HCT116 (cell line): ENCODE measurements at regions not wholly inside any gene's neighbourhood (a gene's known extent, or its start where the extent isn't known, plus 50 kb on each side); places are given as distances from the start of the nearest gene placed in this dataset.
"Not testable (repeated sequence)": the region's sequence is repeated elsewhere in the genome, so short reads cannot be mapped to it uniquely, and the experiment has no call there.

Source experiments
- ATAC-seq: fragments of 200-7000 bp; cut with Tn5 transposase; 2 replicates; pipeline ENCODE4 v1.9.1; 2020; ENCODE audit warnings: mild to moderate bottlenecking, moderate library complexity
- BruUV-seq: library from RNA; stranded (reverse); fragments of 400-500 nt; replicated peaks from 2 replicates; lab custom pipeline; 2021; lab: Mats Ljungman, UMichigan
- CTCF ChIA-PET: fragments of 300-600 bp; sonication (Branson Sonifier 250); formaldehyde crosslinking; loops from one replicate; lab custom pipeline; 2021; ENCODE audit warnings: antibody characterized with exemption; lab: Charles Lee
- POLR2A ChIA-PET: fragments of 300-600, 350-600 bp; sonication (Branson Sonifier 250); formaldehyde crosslinking; loops from one replicate; lab custom pipeline; 2021; ENCODE audit warnings: antibody characterized with exemption; lab: Charles Lee
- RAD21 ChIA-PET, 2 experiments: fragments of 300-600 bp; sonication (Branson Sonifier 250); formaldehyde crosslinking; loops; one replicate each; lab custom pipeline; 2023; ENCODE audit warnings: low total read pairs in 2 of 2; ENCODE audit not compliant: uncharacterized antibody in 2 of 2, unreplicated experiment in 2 of 2, low non-redundant PET in 1 of 2; lab: Charles Lee
- DNase-seq: peaks from one replicate; pipeline ENCODE4 v3.0.0-alpha.2; 2010; ENCODE audit warnings: low read depth, low spot score
- H2AFZ ChIP-seq: fragments of 200-600 bp; shearing (Covaris generic), sonication (generic); 2 replicates; pipeline ENCODE4 v1.6.1; 2017; ENCODE audit warnings: low read depth, mixed run types, mixed read lengths, antibody characterized with exemption, low read length; ENCODE audit not compliant: poor library complexity, severe bottlenecking
- H3K27ac ChIP-seq: 2 replicates; pipeline ENCODE4 v1.5.1; 2012; ENCODE audit warnings: low read depth, low read length
- H3K27me3 ChIP-seq: fragments of 200-600 bp; sonication (generic); 2 replicates; pipeline ENCODE4 v1.6.1; 2016; ENCODE audit warnings: mixed run types, low read length, mixed read lengths; ENCODE audit not compliant: insufficient read depth
- H3K36me3 ChIP-seq, 2 experiments: fragments of 200-500 bp in 1 of 2; fragments of 200-600 bp in 1 of 2; sonication (Bioruptor generic) in 1 of 2; sonication (generic) in 1 of 2; 2 replicates each; pipeline versions ENCODE4 v1.5.1 to v1.6.1; 2014 to 2016; ENCODE audit warnings: low read length in 2 of 2, inconsistent platforms in 1 of 2, mixed read lengths in 1 of 2, mixed run types in 1 of 2; ENCODE audit not compliant: insufficient read depth in 2 of 2, control insufficient read depth in 1 of 2
- H3K4me1 ChIP-seq, 2 experiments: fragments of 200-600 bp in 1 of 2; sonication (generic) in 1 of 2; 2 replicates each; pipeline versions ENCODE4 v1.5.1 to v1.6.1; 2012 to 2017; ENCODE audit warnings: low read length in 2 of 2, inconsistent platforms in 1 of 2, mild to moderate bottlenecking in 1 of 2, mixed read lengths in 1 of 2, mixed run types in 1 of 2, moderate library complexity in 1 of 2; ENCODE audit not compliant: insufficient read depth in 2 of 2, control insufficient read depth in 1 of 2
- H3K4me2 ChIP-seq: fragments of 200-600 bp; sonication (generic); 2 replicates; pipeline ENCODE4 v1.6.1; 2017; ENCODE audit warnings: mixed run types, low read length, mixed read lengths
- H3K4me3 ChIP-seq, 2 experiments: fragments of 200-600 bp in 1 of 2; sonication (generic) in 1 of 2; replicated peaks in 1 of 2; 2 replicates each; pipeline ENCODE4 v1.5.1; 2011 to 2016; ENCODE audit warnings: low read length in 2 of 2, control low read depth in 1 of 2, low read depth in 1 of 2, mild to moderate bottlenecking in 1 of 2, mixed read lengths in 1 of 2, mixed run types in 1 of 2
- H3K79me2 ChIP-seq: fragments of 200-600 bp; sonication (generic); 2 replicates; pipeline ENCODE4 v1.6.1; 2017; ENCODE audit warnings: mild to moderate bottlenecking, mixed run types, low read length, moderate library complexity, mixed read lengths; ENCODE audit not compliant: insufficient read depth
- H3K9ac ChIP-seq: fragments of 200-600 bp; sonication (generic); 2 replicates; pipeline ENCODE4 v1.6.1; 2016; ENCODE audit warnings: low read length, mixed read lengths
- H3K9me2 ChIP-seq: fragments of 200-600 bp; sonication (generic), shearing (Covaris generic); 2 replicates; pipeline ENCODE4 v1.6.1; 2017; ENCODE audit warnings: mixed run types, mild to moderate bottlenecking, moderate library complexity; ENCODE audit not compliant: insufficient read depth
- H3K9me3 ChIP-seq, 2 experiments: fragments of 200-500 bp in 1 of 2; fragments of 200-600 bp in 1 of 2; sonication (Bioruptor generic) in 1 of 2; sonication (generic) in 1 of 2; 2 replicates each; pipeline ENCODE4 v1.6.1; 2014 to 2017; ENCODE audit warnings: low read length in 2 of 2, mixed read lengths in 2 of 2, inconsistent platforms in 1 of 2, low read depth in 1 of 2, mild to moderate bottlenecking in 1 of 2, mixed run types in 1 of 2, moderate library complexity in 1 of 2; ENCODE audit not compliant: control insufficient read depth in 1 of 2, insufficient read depth in 1 of 2
- H4K20me1 ChIP-seq: fragments of 200-600 bp; sonication (generic), shearing (Covaris generic); 2 replicates; pipeline ENCODE4 v1.6.1; 2017; ENCODE audit warnings: mixed run types, mild to moderate bottlenecking, moderate library complexity; ENCODE audit not compliant: insufficient read depth
- CEBPB ChIP-seq: IDR thresholded peaks from 2 replicates; pipeline ENCODE4 v1.6.1; 2012; ENCODE audit warnings: low read depth
- SP1 ChIP-seq: IDR thresholded peaks from 2 replicates; pipeline ENCODE4 v1.6.1; 2012; ENCODE audit warnings: low read depth
- intact Hi-C: fragments of 100-400 bp; cut with micrococcal nuclease; formaldehyde crosslinking; loops from 2 replicates; pipeline ENCODE4 v1.10.0; 2022

DNA sequence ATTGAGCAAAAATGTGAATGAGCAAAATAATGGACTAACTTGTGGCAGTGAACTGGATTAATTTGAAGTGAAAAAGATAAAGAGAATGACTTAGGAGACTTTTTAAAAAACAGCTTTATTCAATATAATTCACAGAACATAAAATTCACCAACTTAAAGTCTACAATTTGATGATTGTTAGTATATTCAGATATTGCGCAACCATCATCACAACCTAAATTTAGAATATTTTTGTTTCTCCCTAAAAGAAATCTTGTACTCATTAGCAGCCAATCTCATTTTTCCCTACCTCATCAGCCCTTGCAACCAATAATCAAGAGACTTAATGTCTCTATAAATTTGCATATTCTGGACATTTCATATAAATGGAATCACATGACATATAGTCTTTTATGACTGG, 496.5 kb downstream of the IGSF11 start:
- ChIA-PET RAD21 (no interaction called here), CTCF (no interaction called here), POLR2A (no interaction called here)
- Histone ChIP-seq H3K27ac (no peak overlapping the region), H3K4me3 (no peak overlapping the region), H3K9me2 (no peaks in the 10 kb centered on the region), H3K27me3 (no peaks in the 10 kb centered on the region), H3K9me3 (no peaks in the 10 kb centered on the region), H3K4me2 (no peak overlapping the region), H2AFZ (no peak overlapping the region), H3K9ac (no peak overlapping the region), H3K4me1 (peaks cover 0 to 18% of the 10 kb centered on the region in 2 experiments; a peak in 2 of 4 replicates), H3K79me2 (no peaks in the 10 kb centered on the region), H4K20me1 (no peaks in the 10 kb centered on the region), H3K36me3 (no peaks in the 10 kb centered on the region)
- ATAC-seq (no peak), DNase-seq (no peak)
- intact Hi-C loops = no loop called here
- BruUV-seq = no TSS peak
- TF ChIP-seq CEBPB = peak; percentile 66
- no peak for TF ChIP-seq SP1

DNA sequence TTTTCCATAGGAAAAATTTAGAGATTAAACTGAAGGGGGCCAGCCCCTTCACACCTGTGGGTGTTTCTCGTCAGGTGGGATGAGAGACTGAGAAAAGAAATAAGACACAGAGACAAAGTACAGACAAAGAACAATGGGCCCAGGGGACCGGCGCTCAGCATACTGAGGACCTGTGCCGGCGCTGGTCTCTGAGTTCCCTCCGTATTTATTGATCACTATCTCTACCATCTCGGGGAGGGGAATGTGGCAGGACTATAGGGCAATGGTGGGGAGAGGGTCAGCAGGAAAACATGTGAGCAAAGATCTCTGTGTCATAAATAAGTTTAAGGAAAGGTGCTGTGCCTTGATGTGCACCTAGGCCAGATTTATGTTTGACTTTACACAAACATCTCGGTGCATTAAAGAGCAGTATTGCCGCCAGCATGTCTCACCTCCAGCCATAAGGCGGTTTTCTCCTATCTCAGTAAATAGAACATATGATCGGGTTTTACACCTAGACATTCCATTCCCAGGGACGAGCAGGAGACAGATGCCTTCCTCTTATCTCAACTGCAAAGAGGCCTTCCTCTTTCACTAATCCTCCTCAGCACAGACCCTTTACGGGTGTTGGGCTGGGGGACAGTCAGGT, 494.7 kb downstream of the IGSF11 start:
- intact Hi-C loops, POLR2A ChIA-PET, BruUV-seq, ATAC-seq, H3K4me3 ChIP-seq, CTCF ChIA-PET, H3K9me2 ChIP-seq, H4K20me1 ChIP-seq, H3K4me2 ChIP-seq, H3K9me3 ChIP-seq, H3K9ac ChIP-seq, H3K27ac ChIP-seq, H3K79me2 ChIP-seq, H3K36me3 ChIP-seq, DNase-seq, H3K27me3 ChIP-seq, RAD21 ChIA-PET, H2AFZ ChIP-seq: not testable (repeated sequence)
- peaks cover 7 to 32% of the 10 kb centered on the region in 2 experiments for H3K4me1 ChIP-seq

DNA sequence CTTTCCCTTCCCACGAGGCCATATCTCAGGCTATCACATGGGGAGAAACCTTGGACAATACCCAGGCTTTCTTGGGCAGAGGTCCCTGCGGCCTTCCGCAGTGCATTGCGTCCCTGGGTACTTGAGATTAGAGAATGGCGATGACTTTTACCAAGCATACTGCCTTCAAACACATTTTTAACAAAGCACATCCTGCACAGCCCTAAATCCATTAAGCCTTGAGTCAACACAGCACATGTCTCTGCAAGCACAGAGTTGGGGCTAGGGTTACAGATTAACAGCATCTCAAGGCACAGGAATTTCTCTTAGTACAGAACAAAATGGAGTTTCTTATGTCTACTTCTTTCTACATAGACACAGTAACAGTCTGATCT, 494.2 kb downstream of the IGSF11 start:
- CTCF ChIA-PET, ATAC-seq, H3K4me3 ChIP-seq, H3K9me2 ChIP-seq, H3K79me2 ChIP-seq, H3K27ac ChIP-seq, H4K20me1 ChIP-seq, BruUV-seq, H3K4me2 ChIP-seq, intact Hi-C loops, POLR2A ChIA-PET, RAD21 ChIA-PET, H2AFZ ChIP-seq, H3K36me3 ChIP-seq, DNase-seq, H3K9me3 ChIP-seq, H3K27me3 ChIP-seq, H3K9ac ChIP-seq: not testable (repeated sequence)
- peaks cover 10 to 37% of the 10 kb centered on the region in 2 experiments for H3K4me1 ChIP-seq
